CD14-positive monocyte (primary cell): ENCODE measurements at regions not wholly inside any gene's neighbourhood (a gene's known extent, or its start where the extent isn't known, plus 50 kb on each side); places are given as distances from the start of the nearest gene placed in this dataset.

Experiments used
- DNase-seq, 3 donors: peaks; one replicate each; pipeline ENCODE4 v3.0.0-alpha.2; 2011 to 2022
- H2AFZ ChIP-seq: 2 replicates; pipeline ENCODE4 v1.6.0; 2012; ENCODE audit warnings: mild to moderate bottlenecking, low read depth, low read length, inconsistent platforms; ENCODE audit not compliant: insufficient read depth, poor library complexity, severe bottlenecking
- H3K27ac ChIP-seq, 2 donors: 1 replicate in 1 of 2; 2 replicates in 1 of 2; pipeline ENCODE4 v1.5.1; 2012 to 2013; ENCODE audit warnings: low read length in 2 of 2, control low read depth in 1 of 2, inconsistent platforms in 1 of 2, low read depth in 1 of 2, mild to moderate bottlenecking in 1 of 2
- H3K27me3 ChIP-seq, 2 donors: one replicate each; pipeline versions ENCODE4 v1.6.0 to v1.6.1; 2011 to 2013; ENCODE audit warnings: low read length in 2 of 2; ENCODE audit not compliant: control insufficient read depth in 2 of 2, insufficient read depth in 2 of 2
- H3K36me3 ChIP-seq, 2 donors: replicated peaks in 1 of 2; 1 replicate in 1 of 2; 2 replicates in 1 of 2; pipeline versions ENCODE4 v1.5.1 to v1.6.1; 2012 to 2013; ENCODE audit warnings: low read length in 2 of 2, control low read depth in 1 of 2, inconsistent platforms in 1 of 2, mild to moderate bottlenecking in 1 of 2; ENCODE audit not compliant: insufficient read depth in 2 of 2, control insufficient read depth in 1 of 2
- H3K4me1 ChIP-seq, 2 donors: 1 replicate in 1 of 2; 2 replicates in 1 of 2; pipeline versions ENCODE4 v1.5.1 to v1.6.1; 2012 to 2013; ENCODE audit warnings: low read length in 2 of 2, control low read depth in 1 of 2, inconsistent platforms in 1 of 2, mild to moderate bottlenecking in 1 of 2, moderate library complexity in 1 of 2; ENCODE audit not compliant: insufficient read depth in 2 of 2, control insufficient read depth in 1 of 2
- H3K4me2 ChIP-seq: replicated peaks from 2 replicates; pipeline ENCODE3; 2012; ENCODE audit warnings: low read length, moderate library complexity, mild to moderate bottlenecking; ENCODE audit not compliant: poor library complexity, severe bottlenecking; ENCODE audit errors: extremely low read depth
- H3K4me3 ChIP-seq, 3 experiments: fragments of 200-600 bp in 1 of 3; sonication (generic) in 1 of 3; replicated peaks in 1 of 3; 1 replicate in 2 of 3; 2 replicates in 1 of 3; pipeline ENCODE4 v1.5.1; 2011 to 2013; ENCODE audit warnings: low read length in 3 of 3, mild to moderate bottlenecking in 3 of 3, control low read depth in 2 of 3, low read depth in 2 of 3, inconsistent platforms in 1 of 3, moderate library complexity in 1 of 3
- H3K79me2 ChIP-seq: 2 replicates; pipeline ENCODE4 v1.6.0; 2012; ENCODE audit warnings: mild to moderate bottlenecking, control low read depth, inconsistent platforms, low read length, moderate library complexity; ENCODE audit not compliant: insufficient read depth
- H3K9ac ChIP-seq: 2 replicates; pipeline ENCODE4 v1.6.0; 2017; ENCODE audit warnings: low read length, mild to moderate bottlenecking; ENCODE audit not compliant: insufficient read depth, poor library complexity, severe bottlenecking
- H3K9me3 ChIP-seq, 2 donors: replicated peaks in 1 of 2; 1 replicate in 1 of 2; 2 replicates in 1 of 2; pipeline versions ENCODE4 v1.5.1 to v1.6.1; 2012 to 2013; ENCODE audit warnings: low read length in 2 of 2, control low read depth in 1 of 2; ENCODE audit not compliant: control insufficient read depth in 1 of 2, insufficient read depth in 1 of 2
- H4K20me1 ChIP-seq: 2 replicates; pipeline ENCODE4 v1.6.0; 2012; ENCODE audit warnings: mild to moderate bottlenecking, low read length, control low read depth, moderate library complexity; ENCODE audit not compliant: insufficient read depth
- H3K27ac Mint-ChIP-seq, 7 donors: one replicate each; pipeline ENCODE4 v1.8.0; 2020; ENCODE audit warnings: mild to moderate bottlenecking in 7 of 7, mixed read lengths in 7 of 7, moderate library complexity in 6 of 7, inconsistent platforms in 2 of 7
- H3K27me3 Mint-ChIP-seq, 3 donors: one replicate each; pipeline ENCODE4 v1.8.0; 2021 to 2022; ENCODE audit warnings: low read depth in 3 of 3, mild to moderate bottlenecking in 3 of 3, mixed read lengths in 3 of 3, moderate library complexity in 3 of 3, inconsistent platforms in 1 of 3
- H3K36me3 Mint-ChIP-seq, 2 donors: one replicate each; pipeline ENCODE4 v1.8.0; 2020; ENCODE audit warnings: mixed read lengths in 2 of 2, inconsistent platforms in 1 of 2, mild to moderate bottlenecking in 1 of 2
- H3K4me1 Mint-ChIP-seq: one replicate; pipeline ENCODE4 v1.8.0; 2020; ENCODE audit warnings: mild to moderate bottlenecking, mixed read lengths
- H3K4me3 Mint-ChIP-seq, 2 donors: one replicate each; pipeline ENCODE4 v1.8.0; 2020; ENCODE audit warnings: mild to moderate bottlenecking in 2 of 2, mixed read lengths in 2 of 2, moderate library complexity in 1 of 2
- H3K9me3 Mint-ChIP-seq, 7 donors: one replicate each; pipeline ENCODE4 v1.8.0; 2020 to 2022; ENCODE audit warnings: mixed read lengths in 7 of 7, mild to moderate bottlenecking in 6 of 7, moderate library complexity in 6 of 7, inconsistent platforms in 2 of 7
- WGBS: methylation state at CpG from one replicate; pipeline ENCODE4 v1.1.5; 2013; ENCODE audit warnings: missing lambda C conversion rate; ENCODE audit not compliant: insufficient coverage; 5-methylcytosine and 5-hydroxymethylcytosine counted together
- intact Hi-C, 2 donors: fragments of 100-400 bp; cut with micrococcal nuclease; formaldehyde crosslinking; loops; one replicate each; pipeline versions ENCODE4 v1.15.0 to v1.15.1; 2023
- TF ChIP-seq, protein P1 (sequence below): fragments of 200-600 bp; IDR thresholded peaks from one replicate; pipeline ENCODE4 v1.8.0; 2022; ENCODE audit warnings: antibody characterized with exemption, mild to moderate bottlenecking

DNA sequence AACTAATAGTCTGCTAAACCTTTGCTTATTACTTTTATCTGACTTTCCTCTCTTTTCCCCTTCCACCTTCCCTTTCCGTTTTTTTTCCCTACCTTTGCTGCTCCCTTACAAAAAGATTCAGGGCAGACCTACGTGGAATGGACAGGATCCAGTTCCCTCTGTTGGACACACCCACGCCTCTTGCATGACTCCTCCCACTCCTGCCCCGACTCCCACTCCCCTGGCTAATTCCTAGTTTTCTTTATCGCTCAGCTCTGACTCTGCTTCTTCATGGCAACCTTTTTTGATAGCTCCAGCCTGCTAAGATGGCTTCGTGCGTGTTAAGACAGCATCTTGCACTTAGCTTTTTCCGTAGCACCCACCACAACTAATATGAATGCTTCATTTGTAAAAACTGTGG lies 715.6 kb upstream of the NRSN1 start:
- no peak overlapping the region for H2AFZ ChIP-seq
- no peaks in the 10 kb centered on the region for H3K9me3 ChIP-seq
- 96% methylated on average over 8 of the region's 8 CpGs for WGBS
- no peak overlapping the region for H3K27ac ChIP-seq
- Mint-ChIP-seq H3K27ac (no peak overlapping the region), H3K9me3 (peaks cover 0 to 9% (median 2%) of the 10 kb centered on the region in 7 donors), H3K4me1 (no peaks in the 10 kb centered on the region), H3K27me3 (no peaks in the 10 kb centered on the region), H3K4me3 (no peak overlapping the region), H3K36me3 (no peaks in the 10 kb centered on the region)
- no peak overlapping the region for H3K4me3 ChIP-seq
- H3K27me3 ChIP-seq, result no peaks in the 10 kb centered on the region
- H4K20me1 ChIP-seq, result no peaks in the 10 kb centered on the region
- H3K9ac ChIP-seq, result no peak overlapping the region
- H3K4me2 ChIP-seq, result no peak overlapping the region
- TF ChIP-seq, protein P1, sequence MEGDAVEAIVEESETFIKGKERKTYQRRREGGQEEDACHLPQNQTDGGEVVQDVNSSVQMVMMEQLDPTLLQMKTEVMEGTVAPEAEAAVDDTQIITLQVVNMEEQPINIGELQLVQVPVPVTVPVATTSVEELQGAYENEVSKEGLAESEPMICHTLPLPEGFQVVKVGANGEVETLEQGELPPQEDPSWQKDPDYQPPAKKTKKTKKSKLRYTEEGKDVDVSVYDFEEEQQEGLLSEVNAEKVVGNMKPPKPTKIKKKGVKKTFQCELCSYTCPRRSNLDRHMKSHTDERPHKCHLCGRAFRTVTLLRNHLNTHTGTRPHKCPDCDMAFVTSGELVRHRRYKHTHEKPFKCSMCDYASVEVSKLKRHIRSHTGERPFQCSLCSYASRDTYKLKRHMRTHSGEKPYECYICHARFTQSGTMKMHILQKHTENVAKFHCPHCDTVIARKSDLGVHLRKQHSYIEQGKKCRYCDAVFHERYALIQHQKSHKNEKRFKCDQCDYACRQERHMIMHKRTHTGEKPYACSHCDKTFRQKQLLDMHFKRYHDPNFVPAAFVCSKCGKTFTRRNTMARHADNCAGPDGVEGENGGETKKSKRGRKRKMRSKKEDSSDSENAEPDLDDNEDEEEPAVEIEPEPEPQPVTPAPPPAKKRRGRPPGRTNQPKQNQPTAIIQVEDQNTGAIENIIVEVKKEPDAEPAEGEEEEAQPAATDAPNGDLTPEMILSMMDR, result no peak
- no peaks in the 10 kb centered on the region for H3K36me3 ChIP-seq
- no peaks in the 10 kb centered on the region for H3K79me2 ChIP-seq
- intact Hi-C loops, result no loop called here
- no peak for DNase-seq
- H3K4me1 ChIP-seq, result no peaks in the 10 kb centered on the region

DNA sequence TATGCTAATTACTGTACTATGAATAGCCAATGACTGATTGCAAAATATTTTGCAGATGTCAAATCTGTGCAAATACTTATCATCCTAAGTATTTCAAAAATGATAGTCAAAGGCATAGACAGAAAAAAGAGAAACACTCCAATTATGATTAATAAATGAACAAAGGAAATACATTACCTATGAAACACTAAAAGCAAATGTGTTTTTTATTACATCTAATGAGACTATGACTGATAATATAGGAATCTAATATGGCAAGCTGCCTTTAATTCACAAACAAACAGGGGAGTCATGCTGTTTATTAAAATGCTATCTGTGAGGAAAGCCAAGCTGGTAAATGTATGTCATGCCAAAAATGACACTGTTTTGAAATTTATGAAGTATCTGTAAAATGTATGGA lies 713.2 kb upstream of the NRSN1 start:
- Histone ChIP-seq H2AFZ (no peak overlapping the region), H3K79me2 (no peaks in the 10 kb centered on the region), H3K27me3 (no peaks in the 10 kb centered on the region), H3K4me1 (no peaks in the 10 kb centered on the region), H3K27ac (no peak overlapping the region), H3K36me3 (no peaks in the 10 kb centered on the region), H4K20me1 (no peaks in the 10 kb centered on the region), H3K9me3 (no peaks in the 10 kb centered on the region), H3K9ac (no peak overlapping the region), H3K4me3 (no peak overlapping the region), H3K4me2 (no peak overlapping the region)
- H3K4me1 Mint-ChIP-seq, result no peaks in the 10 kb centered on the region
- peaks cover 0 to 8% (median 2%) of the 10 kb centered on the region in 7 donors for H3K9me3 Mint-ChIP-seq
- no peak for DNase-seq
- TF ChIP-seq, protein P1, result no peak
- no peak overlapping the region for H3K27ac Mint-ChIP-seq
- H3K27me3 Mint-ChIP-seq, result no peaks in the 10 kb centered on the region
- H3K36me3 Mint-ChIP-seq, result no peaks in the 10 kb centered on the region
- H3K4me3 Mint-ChIP-seq, result no peak overlapping the region
- intact Hi-C loops, result no loop called here
